ENCODE measurements at regions not wholly inside any gene's neighbourhood (a gene's known extent, or its start where the extent isn't known, plus 50 kb on each side); places are given as distances from the start of the nearest gene placed in this dataset.

GRCh38 chr15:61639491-61639890, 410.4 kb upstream of the RORA start:
- H3K9me3 Mint-ChIP-seq, result no peaks in the 10 kb centered on the region
- no peaks in the 10 kb centered on the region for H3K9me3 ChIP-seq (ENCODE audit: control insufficient read depth, low read length)
- no peaks in the 10 kb centered on the region for H3K27me3 ChIP-seq (ENCODE audit: control insufficient read depth, insufficient read depth, low read length, poor library complexity, severe bottlenecking)
- WGBS, 2 experiments (ENCODE audit: insufficient coverage in 1 of 2, insufficient read length in 1 of 2), result 81% methylated on average over 12 of the region's 12 CpGs
- no peak overlapping the region for H3K4me3 Mint-ChIP-seq
- peaks cover 8% of the 10 kb centered on the region for H3K27me3 Mint-ChIP-seq (ENCODE audit: insufficient read depth)
- no peaks in the 10 kb centered on the region for H3K36me3 ChIP-seq (ENCODE audit: control insufficient read depth, insufficient read depth, low read length)
- H3K27ac ChIP-seq (ENCODE audit: low read depth, low read length), result no peak overlapping the region
- H3K27ac Mint-ChIP-seq, result no peak overlapping the region
- no peak for DNase-seq
- peaks cover 6% of the 10 kb centered on the region for H3K4me1 ChIP-seq (ENCODE audit: control insufficient read depth, insufficient read depth, low read length)
- no peak for TF ChIP-seq CTCF (conservative IDR thresholded peaks at IDR 0.05)
- H3K36me3 Mint-ChIP-seq (ENCODE audit: low read depth), result no peaks in the 10 kb centered on the region
- H3K4me3 ChIP-seq (ENCODE audit: low read length), result no peak overlapping the region
- no peak overlapping the region for H3K9ac ChIP-seq (ENCODE audit: extremely low read depth, low read length, poor library complexity, severe bottlenecking)
- H3K4me1 Mint-ChIP-seq, result peaks cover 23% of the 10 kb centered on the region

- Histone ChIP-seq H3K4me1 (ENCODE audit: control insufficient read depth, insufficient read depth, low read length) (no peaks in the 10 kb centered on the region), H3K9ac (ENCODE audit: extremely low read depth, low read length, poor library complexity, severe bottlenecking) (no peak overlapping the region), H3K27ac (ENCODE audit: low read depth, low read length) (no peak overlapping the region), H3K36me3 (ENCODE audit: control insufficient read depth, insufficient read depth, low read length) (no peaks in the 10 kb centered on the region), H3K27me3 (ENCODE audit: control insufficient read depth, insufficient read depth, low read length, poor library complexity, severe bottlenecking) (no peaks in the 10 kb centered on the region), H3K9me3 (ENCODE audit: control insufficient read depth, low read length) (no peaks in the 10 kb centered on the region), H3K4me3 (ENCODE audit: low read length) (no peak overlapping the region)
- WGBS, 2 experiments (ENCODE audit: insufficient coverage in 1 of 2, insufficient read length in 1 of 2), result 81 to 100% methylated on average over 1 of the region's 1 CpG
- H3K9me3 Mint-ChIP-seq, result no peaks in the 10 kb centered on the region
- DNase-seq, result no peak
- peaks cover 3% of the 10 kb centered on the region for H3K27me3 Mint-ChIP-seq (ENCODE audit: insufficient read depth)
- no peak overlapping the region for H3K27ac Mint-ChIP-seq
- H3K36me3 Mint-ChIP-seq (ENCODE audit: low read depth), result no peaks in the 10 kb centered on the region
- H3K4me1 Mint-ChIP-seq, result peaks cover 4% of the 10 kb centered on the region
- no peak for TF ChIP-seq CTCF (conservative IDR thresholded peaks at IDR 0.05)
- H3K4me3 Mint-ChIP-seq, result no peak overlapping the region
Measured at GRCh38 chr15:61634837-61635236, 405.7 kb upstream of the RORA start.

- Histone ChIP-seq H3K9me3 (ENCODE audit: control insufficient read depth, low read length) (no peaks in the 10 kb centered on the region), H3K4me1 (ENCODE audit: control insufficient read depth, insufficient read depth, low read length) (no peaks in the 10 kb centered on the region), H3K27ac (ENCODE audit: low read depth, low read length) (no peak overlapping the region), H3K36me3 (ENCODE audit: control insufficient read depth, insufficient read depth, low read length) (no peaks in the 10 kb centered on the region), H3K27me3 (ENCODE audit: control insufficient read depth, insufficient read depth, low read length, poor library complexity, severe bottlenecking) (no peaks in the 10 kb centered on the region), H3K9ac (ENCODE audit: extremely low read depth, low read length, poor library complexity, severe bottlenecking) (no peak overlapping the region), H3K4me3 (ENCODE audit: low read length) (no peak overlapping the region)
- Mint-ChIP-seq H3K4me1 (no peaks in the 10 kb centered on the region), H3K9me3 (no peaks in the 10 kb centered on the region), H3K27me3 (ENCODE audit: insufficient read depth) (no peaks in the 10 kb centered on the region), H3K36me3 (ENCODE audit: low read depth) (no peaks in the 10 kb centered on the region), H3K4me3 (no peak overlapping the region), H3K27ac (no peak overlapping the region)
- WGBS, 2 experiments (ENCODE audit: insufficient coverage in 1 of 2, insufficient read length in 1 of 2), result 98 to 100% methylated on average over 2 to 4 of the region's 4 CpGs
- DNase-seq, result no peak
- no peak for TF ChIP-seq CTCF (conservative IDR thresholded peaks at IDR 0.05)
Measured at GRCh38 chr15:61633951-61634350, 404.8 kb upstream of the RORA start.

Data from endodermal cell (in vitro differentiated cells).